ENCODE measurements at regions not wholly inside any gene's neighbourhood (a gene's known extent, or its start where the extent isn't known, plus 50 kb on each side); places are given as distances from the start of the nearest gene placed in this dataset.

DNA sequence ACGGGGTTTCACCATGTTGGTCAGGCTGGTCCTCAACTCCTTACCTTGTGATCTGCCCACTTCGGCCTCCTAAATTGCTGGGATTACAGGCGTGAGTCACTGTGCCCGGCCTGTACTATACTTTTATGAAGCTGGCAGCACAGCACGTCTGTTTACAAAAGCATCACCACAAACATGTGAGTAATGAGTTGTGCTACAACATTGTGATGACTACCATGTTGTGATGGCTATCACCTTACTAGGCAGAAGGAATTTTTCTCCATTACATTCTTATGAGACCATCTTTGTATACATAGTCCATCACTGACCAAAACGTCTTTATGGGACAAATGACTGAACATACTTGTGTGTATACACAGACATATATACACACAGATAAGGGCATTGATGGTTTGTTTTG lies 1019.0 kb downstream of the CDH18 start:
- CTCF ChIA-PET (ENCODE audit: low intra/inter-chr PET ratio): no interaction called here

More for the DNA sequence above, 1019.0 kb downstream of the CDH18 start:
- Histone ChIP-seq H3K9ac (ENCODE audit: insufficient read depth in 1 of 2, low read depth in 2 of 2, low read length in 2 of 2) (no peak overlapping the region), H3K27ac (ENCODE audit: extremely low read depth, low read depth, low read length) (no peak overlapping the region), H3K79me2 (ENCODE audit: control insufficient read depth, insufficient read depth, low read length) (no peaks in the 10 kb centered on the region), H3K4me2 (ENCODE audit: insufficient read depth, low read length) (no peak overlapping the region), H3K4me3 (no peak overlapping the region), H2AFZ (ENCODE audit: low read depth, low read length) (no peak overlapping the region), H3K9me3 (replicated peaks; ENCODE audit: control insufficient read depth, insufficient read depth, low read depth, low read length) (no peaks in the 10 kb centered on the region), H3K27me3 (ENCODE audit: control insufficient read depth in 2 of 2, insufficient read depth in 2 of 2, low read length in 2 of 2) (no peaks in the 10 kb centered on the region), H3K36me3 (ENCODE audit: control insufficient read depth, insufficient read depth, low read length) (no peaks in the 10 kb centered on the region), H3K4me1 (replicated peaks in 1 of 2; ENCODE audit: control insufficient read depth in 2 of 2, insufficient read depth in 2 of 2, low read length in 2 of 2) (no peaks in the 10 kb centered on the region), H3K9me1 (ENCODE audit: control insufficient read depth, insufficient read depth, low read length) (no peaks in the 10 kb centered on the region), H4K20me1 (replicated peaks; ENCODE audit: control insufficient read depth, insufficient read depth, low read length) (no peaks in the 10 kb centered on the region)
- POLR2A ChIA-PET: no interaction called here
- DNase-seq (ENCODE audit: extremely low read depth in 1 of 4, low spot score in 3 of 4) (no peak), FAIRE-seq (no peak), ATAC-seq (no peak)
- WGBS (ENCODE audit: insufficient coverage, low coverage, missing lambda C conversion rate): 15% methylated on average over 6 of the region's 6 CpGs
- in situ Hi-C loops (cut with MboI): no loop called here
- intact Hi-C loops (cut with micrococcal nuclease): no loop called here
- BruUV-seq (replicated peaks): no TSS peak
- TF ChIP-seq ZNF785 (CRISPR knock-in tag; IDR thresholded peaks at IDR 0.05): no peak
- TF ChIP-seq ZNF586 (CRISPR knock-in tag; conservative IDR thresholded peaks at IDR 0.05): no peak
- no peak for TF ChIP-seq PCBP1 (IDR thresholded peaks at IDR 0.05; ENCODE audit: low read depth, low read length, poor library complexity, severe bottlenecking)
- TF ChIP-seq COPS2 (conservative IDR thresholded peaks at IDR 0.05): no peak
- TF ChIP-seq MEF2A (IDR thresholded peaks at IDR 0.05; ENCODE audit: control insufficient read depth, low read depth, low read length): no peak
- TF ChIP-seq TEAD2 (tag; IDR thresholded peaks at IDR 0.05): no peak
- no peak for TF ChIP-seq CHAMP1 (IDR thresholded peaks at IDR 0.05)
- no peak for TF ChIP-seq ZNF655 (CRISPR knock-in tag; IDR thresholded peaks at IDR 0.05)
- TF ChIP-seq, protein P1, sequence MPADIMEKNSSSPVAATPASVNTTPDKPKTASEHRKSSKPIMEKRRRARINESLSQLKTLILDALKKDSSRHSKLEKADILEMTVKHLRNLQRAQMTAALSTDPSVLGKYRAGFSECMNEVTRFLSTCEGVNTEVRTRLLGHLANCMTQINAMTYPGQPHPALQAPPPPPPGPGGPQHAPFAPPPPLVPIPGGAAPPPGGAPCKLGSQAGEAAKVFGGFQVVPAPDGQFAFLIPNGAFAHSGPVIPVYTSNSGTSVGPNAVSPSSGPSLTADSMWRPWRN (IDR thresholded peaks at IDR 0.05; ENCODE audit: low read depth): no peak
